ENCODE measurements at regions not wholly inside any gene's neighbourhood (a gene's known extent, or its start where the extent isn't known, plus 50 kb on each side); places are given as distances from the start of the nearest gene placed in this dataset.

- 68% methylated on average over 12 of the region's 12 CpGs for WGBS
- H3K4me3 ChIP-seq (ENCODE audit: low read depth, low read length) = no peak overlapping the region
- DNase-seq (ENCODE audit: extremely low spot score) = no peak
- no peak overlapping the region for H3K27ac ChIP-seq (ENCODE audit: low read depth)
- H3K36me3 ChIP-seq (ENCODE audit: insufficient read depth) = no peaks in the 10 kb centered on the region
- peaks cover 1% of the 10 kb centered on the region for H3K4me1 ChIP-seq (ENCODE audit: insufficient read depth)
Observed at GRCh38 chr2:172213116-172213860, 110.6 kb upstream of the DLX2 start.

- WGBS = 84% methylated on average over 2 of the region's 2 CpGs
- H3K4me3 ChIP-seq (ENCODE audit: low read depth, low read length) = no peak overlapping the region
- DNase-seq (ENCODE audit: extremely low spot score) = no peak
- no peak overlapping the region for H3K27ac ChIP-seq (ENCODE audit: low read depth)
- peaks cover 1% of the 10 kb centered on the region for H3K4me1 ChIP-seq (ENCODE audit: insufficient read depth)
- H3K36me3 ChIP-seq (ENCODE audit: insufficient read depth) = no peaks in the 10 kb centered on the region
Observed at GRCh38 chr2:172214252-172214651, 111.6 kb upstream of the DLX2 start.

GRCh38 chr2:172215172-172215935, 112.7 kb upstream of the DLX2 start:
- H3K36me3 ChIP-seq (ENCODE audit: insufficient read depth) = no peaks in the 10 kb centered on the region
- WGBS = 75% methylated on average over 15 of the region's 15 CpGs
- H3K4me3 ChIP-seq (ENCODE audit: low read depth, low read length) = no peak overlapping the region
- H3K4me1 ChIP-seq (ENCODE audit: insufficient read depth) = peaks cover 1% of the 10 kb centered on the region
- peak overlapping the region; percentile 27 for H3K27ac ChIP-seq (ENCODE audit: low read depth)
- DNase-seq (ENCODE audit: extremely low spot score) = no peak

DNA sequence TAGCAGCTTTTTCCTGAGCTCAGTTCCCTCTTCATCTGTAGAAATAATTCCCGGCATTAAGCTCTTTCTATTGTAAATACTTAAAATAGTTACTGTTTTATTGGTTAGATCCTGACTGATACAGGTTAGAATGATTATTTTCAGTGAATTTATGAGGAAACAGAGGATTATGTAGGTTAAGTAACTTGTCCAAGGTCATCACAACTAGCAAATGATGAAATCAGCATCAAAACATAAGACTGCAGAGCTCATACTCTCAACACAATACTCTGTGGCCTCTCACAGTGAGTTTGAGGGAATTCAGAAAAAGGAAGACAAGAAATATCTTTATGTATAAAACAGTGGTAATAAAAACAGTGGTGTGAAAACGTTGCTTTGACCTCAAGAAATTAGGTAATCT, 113.2 kb upstream of the DLX2 start:
- H3K27ac ChIP-seq (ENCODE audit: low read depth) = peak overlapping the region; percentile 29
- WGBS = 44% methylated on average over 2 of the region's 2 CpGs
- H3K36me3 ChIP-seq (ENCODE audit: insufficient read depth) = no peaks in the 10 kb centered on the region
- H3K4me1 ChIP-seq (ENCODE audit: insufficient read depth) = peaks cover 1% of the 10 kb centered on the region
- H3K4me3 ChIP-seq (ENCODE audit: low read depth, low read length) = no peak overlapping the region
- DNase-seq (ENCODE audit: extremely low spot score) = no peak

DNA sequence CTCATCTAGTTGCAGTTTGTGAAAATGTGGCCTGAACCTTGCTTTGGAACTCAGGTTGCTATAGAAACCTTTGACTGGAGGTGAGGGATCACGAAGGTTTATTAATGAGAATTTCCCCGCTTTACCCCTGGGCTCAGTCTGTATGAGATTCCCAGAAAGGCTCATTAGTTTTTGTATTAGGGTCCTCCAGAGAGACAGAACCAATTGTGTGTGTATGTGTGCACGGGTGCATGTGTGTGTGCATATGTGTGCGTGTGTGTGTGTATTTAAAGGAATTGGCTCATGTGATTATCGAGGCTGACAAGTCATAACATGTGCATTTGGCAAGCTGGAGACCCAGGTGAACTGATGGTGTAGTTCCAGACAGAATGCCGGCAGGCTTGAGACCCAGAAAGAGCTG, 113.8 kb upstream of the DLX2 start:
- H3K4me3 ChIP-seq (ENCODE audit: low read depth, low read length) = no peak overlapping the region
- 81% methylated on average over 6 of the region's 6 CpGs for whole genome bisulfite sequencing
- H3K4me1 ChIP-seq (ENCODE audit: insufficient read depth) = peaks cover 1% of the 10 kb centered on the region
- H3K36me3 ChIP-seq (ENCODE audit: insufficient read depth) = no peaks in the 10 kb centered on the region
- H3K27ac ChIP-seq (ENCODE audit: low read depth) = peak overlapping the region; percentile 29
- DNase-seq (ENCODE audit: extremely low spot score) = no peak

GRCh38 chr2:172219201-172219600, 116.5 kb upstream of the DLX2 start:
- no peak overlapping the region for H3K27ac ChIP-seq (ENCODE audit: low read depth)
- WGBS = 79% methylated on average over 2 of the region's 2 CpGs
- no peaks in the 10 kb centered on the region for H3K36me3 ChIP-seq (ENCODE audit: insufficient read depth)
- no peaks in the 10 kb centered on the region for H3K4me1 ChIP-seq (ENCODE audit: insufficient read depth)
- no peak for DNase-seq (ENCODE audit: extremely low spot score)
- H3K4me3 ChIP-seq (ENCODE audit: low read depth, low read length) = no peak overlapping the region

GRCh38 chr2:172220121-172220520, 117.4 kb upstream of the DLX2 start:
- Histone ChIP-seq H3K27ac (ENCODE audit: low read depth) (no peak overlapping the region), H3K4me1 (ENCODE audit: insufficient read depth) (no peaks in the 10 kb centered on the region), H3K36me3 (ENCODE audit: insufficient read depth) (no peaks in the 10 kb centered on the region), H3K4me3 (ENCODE audit: low read depth, low read length) (no peak overlapping the region)
- no peak for DNase-seq (ENCODE audit: extremely low spot score)

- no peak for DNase-seq (ENCODE audit: extremely low spot score)
- Histone ChIP-seq H3K4me3 (ENCODE audit: low read depth, low read length) (no peak overlapping the region), H3K36me3 (ENCODE audit: insufficient read depth) (no peaks in the 10 kb centered on the region), H3K27ac (ENCODE audit: low read depth) (no peak overlapping the region), H3K4me1 (ENCODE audit: insufficient read depth) (no peaks in the 10 kb centered on the region)
- 71% methylated on average over 5 of the region's 5 CpGs for WGBS
Observed at GRCh38 chr2:172223601-172224054, 120.9 kb upstream of the DLX2 start.

- H3K36me3 ChIP-seq (ENCODE audit: insufficient read depth) = no peaks in the 10 kb centered on the region
- no peak for DNase-seq (ENCODE audit: extremely low spot score)
- no peak overlapping the region for H3K4me3 ChIP-seq (ENCODE audit: low read depth, low read length)
- no peaks in the 10 kb centered on the region for H3K4me1 ChIP-seq (ENCODE audit: insufficient read depth)
- H3K27ac ChIP-seq (ENCODE audit: low read depth) = no peak overlapping the region
- 79% methylated on average over 3 of the region's 3 CpGs for WGBS
Observed at GRCh38 chr2:172225786-172226185, 123.1 kb upstream of the DLX2 start.

DNA sequence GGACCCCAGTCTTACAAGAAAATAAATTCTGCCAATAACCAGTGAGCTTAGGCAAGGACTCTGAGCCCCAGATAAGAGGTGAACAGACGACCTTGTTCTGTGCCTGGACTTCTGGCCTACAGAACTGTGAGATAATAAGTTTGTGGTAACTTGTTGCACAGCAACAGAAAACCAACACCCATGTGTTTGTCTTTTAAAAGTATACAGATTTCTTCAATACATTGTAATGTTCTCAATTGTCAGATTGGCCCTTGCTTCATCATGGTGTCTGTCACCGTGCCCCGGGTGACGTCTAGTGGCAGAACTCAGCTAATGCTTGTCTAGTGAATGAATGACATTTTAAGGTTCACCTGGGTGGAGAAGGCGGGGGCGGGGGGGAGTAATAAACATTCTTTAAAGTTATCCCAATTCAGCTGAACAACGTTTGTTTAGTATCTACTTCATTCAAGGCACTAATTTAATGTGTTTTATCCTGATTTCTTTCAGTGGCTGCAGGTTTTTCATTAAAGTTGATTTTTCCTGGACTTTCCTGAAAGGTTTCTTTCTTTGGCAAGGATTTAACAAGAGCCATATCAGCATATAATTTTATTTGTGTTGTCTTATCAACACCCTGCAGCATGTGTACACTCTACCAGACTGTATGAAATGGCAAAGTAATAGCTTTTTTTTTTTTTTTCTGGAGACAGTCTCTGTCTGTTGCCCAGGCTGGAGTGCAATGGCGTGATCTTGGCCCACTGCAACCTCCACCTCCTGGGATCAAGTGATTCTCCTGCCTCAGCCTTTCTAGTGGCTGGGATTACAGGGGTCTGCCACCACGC, 123.8 kb upstream of the DLX2 start:
- DNase-seq (ENCODE audit: extremely low spot score) = no peak
- WGBS = 84% methylated on average over 9 of the region's 9 CpGs
- H3K4me3 ChIP-seq (ENCODE audit: low read depth, low read length) = no peak overlapping the region
- H3K27ac ChIP-seq (ENCODE audit: low read depth) = no peak overlapping the region
- no peaks in the 10 kb centered on the region for H3K4me1 ChIP-seq (ENCODE audit: insufficient read depth)
- no peaks in the 10 kb centered on the region for H3K36me3 ChIP-seq (ENCODE audit: insufficient read depth)

- WGBS = 70% methylated on average over 4 of the region's 4 CpGs
- DNase-seq (ENCODE audit: extremely low spot score) = no peak
- no peaks in the 10 kb centered on the region for H3K36me3 ChIP-seq (ENCODE audit: insufficient read depth)
- H3K4me1 ChIP-seq (ENCODE audit: insufficient read depth) = no peaks in the 10 kb centered on the region
- H3K27ac ChIP-seq (ENCODE audit: low read depth) = peak overlapping the region; percentile 67
- H3K4me3 ChIP-seq (ENCODE audit: low read depth, low read length) = no peak overlapping the region
Observed at GRCh38 chr2:172227719-172228118, 125.0 kb upstream of the DLX2 start.

DNA sequence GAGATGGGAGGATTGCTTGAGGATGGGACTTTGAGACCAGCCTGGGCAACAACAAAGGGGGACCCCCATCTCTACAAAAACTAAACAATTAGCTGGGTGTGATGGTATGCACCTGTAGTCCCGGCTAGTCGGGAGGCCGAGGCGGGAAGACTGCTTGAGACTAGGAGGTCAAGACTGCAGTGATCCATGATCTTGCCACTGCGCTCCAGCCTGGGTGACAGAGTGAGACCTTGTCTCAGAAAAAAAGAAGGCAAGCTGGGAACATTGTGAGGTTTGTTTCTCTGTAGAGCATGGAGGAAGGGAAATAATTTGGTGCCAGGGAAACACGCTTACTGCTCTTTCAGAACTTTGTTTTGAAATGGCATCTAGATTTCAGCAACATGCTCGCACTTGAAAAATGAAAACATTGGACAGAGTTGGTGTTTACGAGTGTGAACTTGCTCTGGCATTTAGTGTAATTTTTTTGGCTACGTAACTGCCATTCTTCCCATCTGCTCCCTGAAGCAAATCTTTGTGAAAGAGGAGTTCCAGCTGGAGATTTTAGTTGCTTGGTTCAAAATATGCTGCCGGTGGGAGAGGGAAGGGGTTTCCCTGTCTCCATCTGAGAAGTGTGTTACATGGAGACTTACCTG, 125.6 kb upstream of the DLX2 start:
- no peak overlapping the region for H3K4me3 ChIP-seq (ENCODE audit: low read depth, low read length)
- H3K36me3 ChIP-seq (ENCODE audit: insufficient read depth) = no peaks in the 10 kb centered on the region
- 46% methylated on average over 10 of the region's 10 CpGs for WGBS
- DNase-seq (ENCODE audit: extremely low spot score) = no peak
- no peaks in the 10 kb centered on the region for H3K4me1 ChIP-seq (ENCODE audit: insufficient read depth)
- H3K27ac ChIP-seq (ENCODE audit: low read depth) = peak overlapping the region; percentile 67

- no peak for DNase-seq (ENCODE audit: extremely low spot score)
- no peak overlapping the region for H3K4me3 ChIP-seq (ENCODE audit: low read depth, low read length)
- 72% methylated on average over 4 of the region's 4 CpGs for WGBS
- no peaks in the 10 kb centered on the region for H3K4me1 ChIP-seq (ENCODE audit: insufficient read depth)
- no peak overlapping the region for H3K27ac ChIP-seq (ENCODE audit: low read depth)
- H3K36me3 ChIP-seq (ENCODE audit: insufficient read depth) = no peaks in the 10 kb centered on the region
Observed at GRCh38 chr2:172229125-172229524, 126.4 kb upstream of the DLX2 start.
